ENCODE measurements at regions not wholly inside any gene's neighbourhood (a gene's known extent, or its start where the extent isn't known, plus 50 kb on each side); places are given as distances from the start of the nearest gene placed in this dataset.
A peak's percentile ranks its signal among the peaks of the same experiment; 100 is the strongest.

GRCh38 chr3:163916596-163917560, 1161.4 kb downstream of the SI start:
- TF ChIP-seq CTCF (IDR thresholded peaks at IDR 0.05; ENCODE audit: low read depth, low read length, poor library complexity, severe bottlenecking): peak; percentile 53
- no peak for TF ChIP-seq EZH2phosphoT487 (IDR thresholded peaks at IDR 0.05; ENCODE audit: borderline replicate concordance, low read length)

All from DOHH2 (cell line).